Type B pancreatic cell (in vitro differentiated cells): ENCODE measurements at regions not wholly inside any gene's neighbourhood (a gene's known extent, or its start where the extent isn't known, plus 50 kb on each side); places are given as distances from the start of the nearest gene placed in this dataset.
A peak's percentile ranks its signal among the peaks of the same experiment; 100 is the strongest.

Experiments used
- DNase-seq: peaks from one replicate; pipeline ENCODE4 v3.0.0; 2021; ENCODE audit warnings: mixed read lengths; ENCODE audit not compliant: unreplicated experiment; ENCODE audit errors: extremely low spot score
- H3K27ac Mint-ChIP-seq: 2 replicates; pipeline ENCODE4 v1.8.0; 2021; ENCODE audit warnings: mild to moderate bottlenecking, mixed read lengths
- H3K27me3 Mint-ChIP-seq: 2 replicates; pipeline ENCODE4 v1.8.0; 2021; ENCODE audit warnings: mixed read lengths
- H3K36me3 Mint-ChIP-seq: 2 replicates; pipeline ENCODE4 v1.8.0; 2021; ENCODE audit warnings: mixed read lengths
- H3K4me1 Mint-ChIP-seq: one replicate; pipeline ENCODE4 v1.8.0; 2021; ENCODE audit warnings: mixed read lengths; ENCODE audit not compliant: unreplicated experiment
- H3K4me3 Mint-ChIP-seq: 2 replicates; pipeline ENCODE4 v1.8.0; 2021; ENCODE audit warnings: mild to moderate bottlenecking, mixed read lengths
- H3K9me3 Mint-ChIP-seq: 2 replicates; pipeline ENCODE4 v1.8.0; 2021; ENCODE audit warnings: mixed read lengths
- CTCF ChIP-seq: fragments of 200-600 bp; sonication (generic); conservative IDR thresholded peaks from 2 replicates; pipeline ENCODE4 v1.5.0; 2021; ENCODE audit warnings: antibody characterized with exemption, mild to moderate bottlenecking

GRCh38 chr19:27767234-27767633 is 1445.7 kb downstream of the UQCRFS1 start:
- DNase-seq = peak; percentile 29
- peaks cover 59% of the 10 kb centered on the region for H3K9me3 Mint-ChIP-seq
- H3K36me3 Mint-ChIP-seq = peaks cover 44% of the 10 kb centered on the region

GRCh38 chr19:27765912-27766725 is 1446.8 kb downstream of the UQCRFS1 start:
- no peak overlapping the region for H3K27ac Mint-ChIP-seq
- DNase-seq = peak; percentile 22
- peaks cover 57% of the 10 kb centered on the region for H3K9me3 Mint-ChIP-seq
- H3K4me1 Mint-ChIP-seq = no peaks in the 10 kb centered on the region
- no peak overlapping the region for H3K4me3 Mint-ChIP-seq
- no peak for TF ChIP-seq CTCF
- H3K36me3 Mint-ChIP-seq = peaks cover 39% of the 10 kb centered on the region
- no peaks in the 10 kb centered on the region for H3K27me3 Mint-ChIP-seq

More at GRCh38 chr19:27767234-27767633, 1445.7 kb downstream of the UQCRFS1 start:
- H3K4me1 Mint-ChIP-seq = no peaks in the 10 kb centered on the region
- TF ChIP-seq CTCF = no peak
- H3K4me3 Mint-ChIP-seq = no peak overlapping the region
- H3K27me3 Mint-ChIP-seq = no peaks in the 10 kb centered on the region
- no peak overlapping the region for H3K27ac Mint-ChIP-seq

- Mint-ChIP-seq H3K4me1 (no peaks in the 10 kb centered on the region), H3K27me3 (no peaks in the 10 kb centered on the region), H3K27ac (no peak overlapping the region), H3K9me3 (peaks cover 63% of the 10 kb centered on the region), H3K4me3 (no peak overlapping the region), H3K36me3 (peaks cover 36% of the 10 kb centered on the region)
- DNase-seq = peak; percentile 39
- TF ChIP-seq CTCF = no peak
Observed at GRCh38 chr19:27765397-27765796, 1447.6 kb downstream of the UQCRFS1 start.

GRCh38 chr19:27764186-27764804 is 1448.7 kb downstream of the UQCRFS1 start:
- no peaks in the 10 kb centered on the region for H3K27me3 Mint-ChIP-seq
- H3K27ac Mint-ChIP-seq = no peak overlapping the region
- H3K36me3 Mint-ChIP-seq = peaks cover 28% of the 10 kb centered on the region
- no peaks in the 10 kb centered on the region for H3K4me1 Mint-ChIP-seq
- H3K4me3 Mint-ChIP-seq = no peak overlapping the region
- no peak for TF ChIP-seq CTCF
- H3K9me3 Mint-ChIP-seq = peaks cover 62% of the 10 kb centered on the region
- DNase-seq = no peak

GRCh38 chr19:27762933-27763332 is 1450.0 kb downstream of the UQCRFS1 start:
- no peaks in the 10 kb centered on the region for H3K27me3 Mint-ChIP-seq
- H3K36me3 Mint-ChIP-seq = peaks cover 27% of the 10 kb centered on the region
- H3K4me3 Mint-ChIP-seq = no peak overlapping the region
- H3K27ac Mint-ChIP-seq = no peak overlapping the region
- no peaks in the 10 kb centered on the region for H3K4me1 Mint-ChIP-seq
- H3K9me3 Mint-ChIP-seq = peaks cover 65% of the 10 kb centered on the region
- no peak for TF ChIP-seq CTCF
- no peak for DNase-seq
